ENCODE measurements at regions not wholly inside any gene's neighbourhood (a gene's known extent, or its start where the extent isn't known, plus 50 kb on each side); places are given as distances from the start of the nearest gene placed in this dataset.

DNA sequence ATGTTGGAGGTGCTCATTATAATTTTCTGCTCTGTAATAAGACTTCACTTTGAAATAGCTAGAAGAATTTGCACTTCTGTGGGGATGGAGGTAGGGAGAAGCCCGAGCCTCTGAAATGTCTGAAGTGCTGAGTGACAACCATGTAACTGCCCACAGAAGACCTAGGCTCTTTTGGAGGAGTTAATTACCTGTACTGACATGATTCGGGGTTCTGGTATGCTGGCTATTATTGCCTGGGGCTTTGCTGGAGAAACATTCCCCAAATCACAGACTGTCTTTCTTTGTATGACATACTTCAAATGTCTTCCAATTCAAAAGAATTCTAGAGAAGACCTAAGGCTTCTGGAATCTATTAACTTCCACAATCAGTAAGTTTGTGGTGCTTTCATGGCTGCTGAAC lies 211.2 kb upstream of the POF1B start:
- TF ChIP-seq, protein P1, sequence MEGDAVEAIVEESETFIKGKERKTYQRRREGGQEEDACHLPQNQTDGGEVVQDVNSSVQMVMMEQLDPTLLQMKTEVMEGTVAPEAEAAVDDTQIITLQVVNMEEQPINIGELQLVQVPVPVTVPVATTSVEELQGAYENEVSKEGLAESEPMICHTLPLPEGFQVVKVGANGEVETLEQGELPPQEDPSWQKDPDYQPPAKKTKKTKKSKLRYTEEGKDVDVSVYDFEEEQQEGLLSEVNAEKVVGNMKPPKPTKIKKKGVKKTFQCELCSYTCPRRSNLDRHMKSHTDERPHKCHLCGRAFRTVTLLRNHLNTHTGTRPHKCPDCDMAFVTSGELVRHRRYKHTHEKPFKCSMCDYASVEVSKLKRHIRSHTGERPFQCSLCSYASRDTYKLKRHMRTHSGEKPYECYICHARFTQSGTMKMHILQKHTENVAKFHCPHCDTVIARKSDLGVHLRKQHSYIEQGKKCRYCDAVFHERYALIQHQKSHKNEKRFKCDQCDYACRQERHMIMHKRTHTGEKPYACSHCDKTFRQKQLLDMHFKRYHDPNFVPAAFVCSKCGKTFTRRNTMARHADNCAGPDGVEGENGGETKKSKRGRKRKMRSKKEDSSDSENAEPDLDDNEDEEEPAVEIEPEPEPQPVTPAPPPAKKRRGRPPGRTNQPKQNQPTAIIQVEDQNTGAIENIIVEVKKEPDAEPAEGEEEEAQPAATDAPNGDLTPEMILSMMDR (IDR thresholded peaks at IDR 0.05), result no peak
- TF ChIP-seq EP300 (IDR thresholded peaks at IDR 0.05) (no peak), POLR2AphosphoS5 (IDR thresholded peaks at IDR 0.05) (no peak), POLR2A (IDR thresholded peaks at IDR 0.05) (no peak)
